ENCODE measurements at regions not wholly inside any gene's neighbourhood (a gene's known extent, or its start where the extent isn't known, plus 50 kb on each side); places are given as distances from the start of the nearest gene placed in this dataset.

- Histone ChIP-seq H3K4me1 (ENCODE audit: low read depth, poor library complexity, severe bottlenecking) (no peaks in the 10 kb centered on the region), H3K79me2 (ENCODE audit: insufficient read depth, low read depth) (no peaks in the 10 kb centered on the region), H3K4me2 (no peak overlapping the region), H3K27me3 (ENCODE audit: insufficient read depth, low read depth) (peaks cover 8% of the 10 kb centered on the region; the same call in 1 of the 2 replicates), H3K27ac (no peak overlapping the region), H4K20me1 (ENCODE audit: insufficient read depth) (no peaks in the 10 kb centered on the region), H2AFZ (ENCODE audit: low read depth) (no peak overlapping the region), H3K4me3 (IDR thresholded peaks at IDR 0.05; ENCODE audit: insufficient read depth, low read depth, low read length) (no peak overlapping the region), H3K9ac (no peak overlapping the region), H3K36me3 (ENCODE audit: insufficient read depth) (no peaks in the 10 kb centered on the region)
- TF ChIP-seq, protein P1, sequence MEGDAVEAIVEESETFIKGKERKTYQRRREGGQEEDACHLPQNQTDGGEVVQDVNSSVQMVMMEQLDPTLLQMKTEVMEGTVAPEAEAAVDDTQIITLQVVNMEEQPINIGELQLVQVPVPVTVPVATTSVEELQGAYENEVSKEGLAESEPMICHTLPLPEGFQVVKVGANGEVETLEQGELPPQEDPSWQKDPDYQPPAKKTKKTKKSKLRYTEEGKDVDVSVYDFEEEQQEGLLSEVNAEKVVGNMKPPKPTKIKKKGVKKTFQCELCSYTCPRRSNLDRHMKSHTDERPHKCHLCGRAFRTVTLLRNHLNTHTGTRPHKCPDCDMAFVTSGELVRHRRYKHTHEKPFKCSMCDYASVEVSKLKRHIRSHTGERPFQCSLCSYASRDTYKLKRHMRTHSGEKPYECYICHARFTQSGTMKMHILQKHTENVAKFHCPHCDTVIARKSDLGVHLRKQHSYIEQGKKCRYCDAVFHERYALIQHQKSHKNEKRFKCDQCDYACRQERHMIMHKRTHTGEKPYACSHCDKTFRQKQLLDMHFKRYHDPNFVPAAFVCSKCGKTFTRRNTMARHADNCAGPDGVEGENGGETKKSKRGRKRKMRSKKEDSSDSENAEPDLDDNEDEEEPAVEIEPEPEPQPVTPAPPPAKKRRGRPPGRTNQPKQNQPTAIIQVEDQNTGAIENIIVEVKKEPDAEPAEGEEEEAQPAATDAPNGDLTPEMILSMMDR (conservative IDR thresholded peaks at IDR 0.05; ENCODE audit: low read depth, low read length) = no peak
Measured at GRCh38 chr1:37147906-37148305, 113.6 kb upstream of the GRIK3 start.

DNA sequence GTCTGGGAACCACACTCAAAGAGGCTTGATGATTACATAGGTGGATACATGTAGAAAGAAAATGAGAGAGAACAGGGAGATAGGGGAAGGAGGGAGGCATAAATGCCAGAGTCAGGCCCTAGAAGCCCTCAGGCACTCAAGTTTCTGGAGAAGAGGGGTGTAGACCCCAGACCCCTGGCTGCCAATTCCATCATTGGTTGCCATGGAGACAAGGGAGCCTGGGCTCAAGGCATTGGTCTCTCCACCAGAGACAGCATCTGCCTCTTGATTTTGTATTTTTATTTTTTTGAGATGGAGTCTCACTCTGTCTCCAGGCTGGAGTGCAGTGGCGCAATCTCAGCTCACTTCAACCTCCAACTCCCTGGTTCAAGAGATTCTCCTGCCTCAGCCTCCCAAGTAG lies 114.3 kb upstream of the GRIK3 start:
- Histone ChIP-seq H3K9ac (no peak overlapping the region), H3K79me2 (ENCODE audit: insufficient read depth, low read depth) (no peaks in the 10 kb centered on the region), H3K27ac (no peak overlapping the region), H2AFZ (ENCODE audit: low read depth) (no peak overlapping the region), H4K20me1 (ENCODE audit: insufficient read depth) (no peaks in the 10 kb centered on the region), H3K4me2 (no peak overlapping the region), H3K4me1 (ENCODE audit: low read depth, poor library complexity, severe bottlenecking) (no peaks in the 10 kb centered on the region), H3K4me3 (IDR thresholded peaks at IDR 0.05; ENCODE audit: insufficient read depth, low read depth, low read length) (no peak overlapping the region), H3K36me3 (ENCODE audit: insufficient read depth) (no peaks in the 10 kb centered on the region), H3K27me3 (ENCODE audit: insufficient read depth, low read depth) (peaks cover 8% of the 10 kb centered on the region; the same call in 1 of the 2 replicates)
- TF ChIP-seq, protein P1 (conservative IDR thresholded peaks at IDR 0.05; ENCODE audit: low read depth, low read length) = no peak

DNA sequence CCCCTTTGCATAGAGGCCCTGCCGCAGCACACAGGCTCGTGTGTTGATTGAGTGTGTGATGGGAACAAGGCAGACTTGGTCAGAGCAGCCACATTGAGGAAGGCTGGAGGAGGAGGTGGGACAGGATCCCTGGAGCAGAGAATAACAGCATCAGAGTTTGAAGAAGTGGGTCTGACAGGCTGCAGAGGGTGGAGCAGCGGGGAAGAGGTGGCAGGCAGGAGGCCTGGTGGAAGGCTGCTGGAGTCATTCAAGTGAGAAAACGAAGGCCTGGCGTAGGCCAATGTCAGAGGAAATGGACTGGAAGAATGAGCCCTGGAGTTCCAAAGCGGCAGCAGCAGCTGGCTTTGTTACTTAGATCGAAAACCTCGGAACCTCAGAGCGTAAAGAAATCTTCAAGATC lies 115.0 kb upstream of the GRIK3 start:
- no peaks in the 10 kb centered on the region for H3K36me3 ChIP-seq (ENCODE audit: insufficient read depth)
- H3K9ac ChIP-seq = no peak overlapping the region
- no peaks in the 10 kb centered on the region for H3K4me1 ChIP-seq (ENCODE audit: low read depth, poor library complexity, severe bottlenecking)
- H3K27me3 ChIP-seq (ENCODE audit: insufficient read depth, low read depth) = peaks cover 8% of the 10 kb centered on the region; the same call in 1 of the 2 replicates
- H4K20me1 ChIP-seq (ENCODE audit: insufficient read depth) = no peaks in the 10 kb centered on the region
- no peaks in the 10 kb centered on the region for H3K79me2 ChIP-seq (ENCODE audit: insufficient read depth, low read depth)
- TF ChIP-seq, protein P1 (conservative IDR thresholded peaks at IDR 0.05; ENCODE audit: low read depth, low read length) = no peak
- H2AFZ ChIP-seq (ENCODE audit: low read depth) = no peak overlapping the region
- no peak overlapping the region for H3K4me3 ChIP-seq (IDR thresholded peaks at IDR 0.05; ENCODE audit: insufficient read depth, low read depth, low read length)
- H3K4me2 ChIP-seq = no peak overlapping the region
- no peak overlapping the region for H3K27ac ChIP-seq

- TF ChIP-seq, protein P1 (conservative IDR thresholded peaks at IDR 0.05; ENCODE audit: low read depth, low read length) = no peak
- H3K9ac ChIP-seq = no peak overlapping the region
- H3K27me3 ChIP-seq (ENCODE audit: insufficient read depth, low read depth) = peaks cover 17% of the 10 kb centered on the region; the same call in 1 of the 2 replicates
- no peak overlapping the region for H3K4me2 ChIP-seq
- H3K4me3 ChIP-seq (IDR thresholded peaks at IDR 0.05; ENCODE audit: insufficient read depth, low read depth, low read length) = no peak overlapping the region
- H4K20me1 ChIP-seq (ENCODE audit: insufficient read depth) = no peaks in the 10 kb centered on the region
- H3K79me2 ChIP-seq (ENCODE audit: insufficient read depth, low read depth) = no peaks in the 10 kb centered on the region
- H3K4me1 ChIP-seq (ENCODE audit: low read depth, poor library complexity, severe bottlenecking) = no peaks in the 10 kb centered on the region
- no peaks in the 10 kb centered on the region for H3K36me3 ChIP-seq (ENCODE audit: insufficient read depth)
- H3K27ac ChIP-seq = no peak overlapping the region
- H2AFZ ChIP-seq (ENCODE audit: low read depth) = no peak overlapping the region
Measured at GRCh38 chr1:37150986-37151385, 116.7 kb upstream of the GRIK3 start.
